Parathyroid adenoma (tissue), 2 donors: ENCODE measurements at regions not wholly inside any gene's neighbourhood (a gene's known extent, or its start where the extent isn't known, plus 50 kb on each side); places are given as distances from the start of the nearest gene placed in this dataset.
"Not testable (repeated sequence)": the region's sequence is repeated elsewhere in the genome, so short reads cannot be mapped to it uniquely, and the experiment has no call there.

Source experiments
- H2AFZ ChIP-seq: fragments of 300-600 bp; sonication (generic); one replicate; pipeline ENCODE4 v1.7.0; 2017; ENCODE audit warnings: antibody characterized with exemption, mild to moderate bottlenecking
- H3K27ac ChIP-seq: fragments of 300-600 bp; sonication (generic); one replicate; pipeline ENCODE4 v1.7.0; 2017
- H3K27me3 ChIP-seq: fragments of 300-600 bp; sonication (generic); one replicate; pipeline ENCODE4 v1.7.0; 2017; ENCODE audit warnings: low read length; ENCODE audit not compliant: control insufficient read depth, insufficient read depth
- H3K36me3 ChIP-seq: fragments of 300-600 bp; sonication (generic); one replicate; pipeline ENCODE4 v1.7.0; 2017; ENCODE audit warnings: low read length; ENCODE audit not compliant: control insufficient read depth, insufficient read depth
- H3K4me1 ChIP-seq: fragments of 300-600 bp; sonication (generic); one replicate; pipeline ENCODE4 v1.7.0; 2017; ENCODE audit warnings: control low read depth
- H3K4me2 ChIP-seq: fragments of 300-600 bp; sonication (generic); one replicate; pipeline ENCODE4 v1.7.0; 2017; ENCODE audit warnings: low read length
- H3K4me3 ChIP-seq: fragments of 300-600 bp; sonication (generic); one replicate; pipeline ENCODE4 v1.7.0; 2017; ENCODE audit warnings: low read depth, low read length
- H3K79me2 ChIP-seq: fragments of 300-600 bp; sonication (generic); one replicate; pipeline ENCODE4 v1.7.0; 2017; ENCODE audit warnings: control low read depth
- H3K9ac ChIP-seq: fragments of 300-600 bp; sonication (generic); one replicate; pipeline ENCODE4 v1.7.0; 2017; ENCODE audit warnings: mild to moderate bottlenecking
- H3K9me3 ChIP-seq: fragments of 300-600 bp; sonication (generic); one replicate; pipeline ENCODE4 v1.7.0; 2017; ENCODE audit warnings: low read length; ENCODE audit not compliant: control insufficient read depth
- CTCF ChIP-seq: fragments of 300-600 bp; sonication (generic); IDR thresholded peaks from one replicate; pipeline ENCODE4 v1.7.0; 2017; ENCODE audit warnings: antibody characterized with exemption, mild to moderate bottlenecking
- donor health status: primary hyperparathyroidism.

GRCh38 chrX:106479920-106480319, 131.9 kb upstream of the RADX start:
- no peaks in the 10 kb centered on the region for H3K36me3 ChIP-seq
- H3K9me3 ChIP-seq, result no peaks in the 10 kb centered on the region
- no peak overlapping the region for H3K4me3 ChIP-seq
- H3K27me3 ChIP-seq, result no peaks in the 10 kb centered on the region
- H3K4me2 ChIP-seq, result no peak overlapping the region
- H3K27ac ChIP-seq, result no peak overlapping the region
- no peak for TF ChIP-seq CTCF
- H3K9ac ChIP-seq, result no peak overlapping the region
- no peaks in the 10 kb centered on the region for H3K4me1 ChIP-seq
- H2AFZ ChIP-seq, result no peak overlapping the region
- H3K79me2 ChIP-seq, result no peaks in the 10 kb centered on the region

- Histone ChIP-seq H3K27ac (no peak overlapping the region), H3K4me3 (no peak overlapping the region), H3K27me3 (no peaks in the 10 kb centered on the region), H2AFZ (no peak overlapping the region), H3K79me2 (no peaks in the 10 kb centered on the region), H3K9ac (no peak overlapping the region), H3K9me3 (no peaks in the 10 kb centered on the region), H3K4me1 (no peaks in the 10 kb centered on the region), H3K4me2 (no peak overlapping the region), H3K36me3 (no peaks in the 10 kb centered on the region)
- peak; percentile 68 for TF ChIP-seq CTCF
Observed at GRCh38 chrX:106481341-106481740, 130.4 kb upstream of the RADX start.

- Histone ChIP-seq H3K9ac (no peak overlapping the region), H3K79me2 (no peaks in the 10 kb centered on the region), H3K27me3 (no peaks in the 10 kb centered on the region), H3K9me3 (no peaks in the 10 kb centered on the region), H2AFZ (no peak overlapping the region), H3K36me3 (no peaks in the 10 kb centered on the region), H3K4me2 (no peak overlapping the region), H3K4me3 (no peak overlapping the region), H3K27ac (no peak overlapping the region), H3K4me1 (no peaks in the 10 kb centered on the region)
- no peak for TF ChIP-seq CTCF
Observed at GRCh38 chrX:106484233-106484632, 127.5 kb upstream of the RADX start.

GRCh38 chrX:106493210-106493816, 118.5 kb upstream of the RADX start:
- H3K4me1 ChIP-seq, H3K79me2 ChIP-seq, H3K9ac ChIP-seq, H3K4me2 ChIP-seq, H3K27me3 ChIP-seq, H3K9me3 ChIP-seq, H3K36me3 ChIP-seq, H3K4me3 ChIP-seq, H3K27ac ChIP-seq, H2AFZ ChIP-seq: not testable (repeated sequence)

- Histone ChIP-seq H3K9ac (no peak overlapping the region), H2AFZ (no peak overlapping the region), H3K27ac (no peak overlapping the region), H3K9me3 (no peaks in the 10 kb centered on the region), H3K4me3 (no peak overlapping the region), H3K4me2 (no peak overlapping the region), H3K79me2 (no peaks in the 10 kb centered on the region), H3K36me3 (no peaks in the 10 kb centered on the region), H3K4me1 (no peaks in the 10 kb centered on the region), H3K27me3 (no peaks in the 10 kb centered on the region)
- TF ChIP-seq CTCF, result no peak
Observed at GRCh38 chrX:106499473-106499872, 112.3 kb upstream of the RADX start.
